ENCODE measurements at regions not wholly inside any gene's neighbourhood (a gene's known extent, or its start where the extent isn't known, plus 50 kb on each side); places are given as distances from the start of the nearest gene placed in this dataset.
"Not testable (repeated sequence)": the region's sequence is repeated elsewhere in the genome, so short reads cannot be mapped to it uniquely, and the experiment has no call there.

DNA sequence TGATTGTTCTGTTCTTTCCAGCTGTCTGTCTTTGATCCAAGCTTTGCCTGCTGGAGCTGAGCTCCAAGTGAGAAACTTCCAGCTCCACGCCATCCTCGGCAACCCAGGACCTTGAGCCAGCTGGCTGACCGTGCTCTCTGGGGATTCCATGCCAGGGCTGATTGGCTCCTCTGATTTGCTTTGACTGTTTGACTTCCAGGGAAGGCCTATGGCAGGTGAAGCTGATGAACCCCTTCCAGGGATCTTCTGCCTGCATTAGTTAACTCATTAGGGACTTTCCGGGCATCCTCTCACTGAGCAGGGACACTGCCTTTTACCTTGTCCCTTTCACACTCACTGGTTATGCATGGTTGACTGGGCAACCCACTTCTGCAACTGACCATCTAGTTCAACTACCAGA lies 406.1 kb downstream of the RPS6KC1 start:
- H3K27me3 ChIP-seq, result no peaks in the 10 kb centered on the region
- H3K36me3 ChIP-seq, result no peaks in the 10 kb centered on the region
- H3K4me3 ChIP-seq, result no peak overlapping the region
- no peak for DNase-seq (ENCODE audit: low spot score in 2 of 2)
- H3K9me3 ChIP-seq, result no peaks in the 10 kb centered on the region
- TF ChIP-seq CTCF (IDR thresholded peaks at IDR 0.05), result no peak
- TF ChIP-seq POLR2AphosphoS5 (IDR thresholded peaks at IDR 0.05), result no peak
- no peak for TF ChIP-seq EP300 (IDR thresholded peaks at IDR 0.05)
- WGBS, result 36% methylated on average over 4 of the region's 4 CpGs
- H3K27ac ChIP-seq, result peak overlapping the region; percentile 38
- peaks cover 11% of the 10 kb centered on the region for H3K4me1 ChIP-seq

DNA sequence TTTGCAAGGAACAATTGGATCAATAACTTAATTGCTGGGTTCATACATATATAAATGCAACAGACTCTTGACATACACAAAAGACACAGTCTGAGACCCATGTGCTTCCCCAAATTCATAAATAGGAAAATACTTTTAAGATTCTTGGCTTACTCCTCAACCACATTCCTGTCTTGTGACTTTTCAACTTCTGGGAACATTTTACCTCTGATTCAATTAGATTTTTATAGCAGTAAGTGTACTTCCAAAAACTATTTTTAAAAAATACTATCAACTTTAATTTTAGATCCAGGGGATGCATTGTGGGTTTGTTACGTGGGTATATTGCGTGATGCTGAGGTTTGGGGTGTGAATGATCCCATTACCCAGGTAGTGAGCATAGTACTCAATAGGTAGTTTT lies 406.7 kb downstream of the RPS6KC1 start:
- Histone ChIP-seq H3K4me3 (no peak overlapping the region), H3K27me3 (no peaks in the 10 kb centered on the region), H3K27ac (no peak overlapping the region), H3K9me3 (no peaks in the 10 kb centered on the region), H3K36me3 (no peaks in the 10 kb centered on the region), H3K4me1 (peaks cover 11% of the 10 kb centered on the region)
- WGBS, result 40% methylated on average over 2 of the region's 2 CpGs
- DNase-seq (ENCODE audit: low spot score in 2 of 2), result no peak
- no peak for TF ChIP-seq POLR2AphosphoS5 (IDR thresholded peaks at IDR 0.05)
- no peak for TF ChIP-seq CTCF (IDR thresholded peaks at IDR 0.05)
- TF ChIP-seq EP300 (IDR thresholded peaks at IDR 0.05), result no peak
- TF ChIP-seq POLR2A (IDR thresholded peaks at IDR 0.05), result no peak

DNA sequence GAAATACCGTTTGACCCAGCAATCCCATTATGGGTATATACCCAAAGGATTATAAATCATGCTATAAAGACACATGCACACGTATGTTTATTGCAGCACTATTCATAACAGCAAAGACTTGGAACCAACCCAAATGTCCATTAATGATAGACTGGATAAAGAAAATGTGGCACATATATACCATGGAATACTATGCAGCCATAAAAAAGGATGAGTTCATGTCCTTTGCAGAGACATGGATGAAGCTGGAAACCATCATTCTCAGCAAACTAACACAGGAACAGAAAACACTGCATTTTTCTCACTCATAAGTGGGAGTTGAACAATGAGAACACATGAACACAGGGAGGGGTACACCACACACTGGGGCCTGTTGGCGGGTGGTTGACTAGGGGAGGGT lies 411.3 kb downstream of the RPS6KC1 start:
- WGBS, result 89% methylated on average over 3 of the region's 3 CpGs
- DNase-seq (ENCODE audit: low spot score in 2 of 2); H3K36me3 ChIP-seq; H3K27me3 ChIP-seq; H3K4me3 ChIP-seq; H3K27ac ChIP-seq; H3K9me3 ChIP-seq; H3K4me1 ChIP-seq: not testable (repeated sequence)

DNA sequence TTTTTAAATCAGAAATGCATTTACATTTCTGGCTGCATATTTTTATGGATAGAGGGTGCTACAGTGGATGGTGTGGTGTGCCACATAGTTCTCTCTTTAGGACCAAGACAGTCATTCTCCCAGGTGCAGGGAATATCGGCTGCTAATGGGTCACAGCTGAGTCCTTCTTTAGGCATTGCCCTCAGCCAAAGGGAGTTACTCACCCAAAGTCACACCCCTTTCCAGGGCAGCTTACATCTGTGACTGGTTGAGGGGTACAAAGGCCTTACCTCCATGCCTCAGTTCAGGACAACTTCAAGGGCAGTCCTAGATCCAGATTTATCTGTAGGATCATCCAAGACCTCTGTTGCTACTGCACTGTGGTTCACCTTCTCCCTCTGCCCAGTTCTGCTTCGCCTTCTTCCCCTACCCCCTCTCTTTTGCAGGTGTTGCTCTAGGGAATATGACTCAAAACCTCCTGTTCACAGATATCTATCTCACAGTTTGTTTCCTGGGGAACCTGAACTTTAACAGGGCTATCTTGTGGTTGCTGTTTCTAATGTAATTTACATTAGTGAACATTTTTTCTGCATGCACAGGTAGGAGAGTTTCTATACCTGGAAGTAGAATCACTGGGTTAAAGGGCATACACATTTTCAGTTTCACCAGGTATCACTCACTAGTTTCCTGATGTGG lies 413.9 kb downstream of the RPS6KC1 start:
- no peak for TF ChIP-seq POLR2A (IDR thresholded peaks at IDR 0.05)
- no peak for TF ChIP-seq CTCF (IDR thresholded peaks at IDR 0.05)
- no peak for TF ChIP-seq EP300 (IDR thresholded peaks at IDR 0.05)
- TF ChIP-seq POLR2AphosphoS5 (IDR thresholded peaks at IDR 0.05), result no peak
- no peak for DNase-seq (ENCODE audit: low spot score in 2 of 2)
- Histone ChIP-seq H3K27me3 (no peaks in the 10 kb centered on the region), H3K27ac (no peak overlapping the region), H3K9me3 (no peaks in the 10 kb centered on the region), H3K4me3 (no peak overlapping the region), H3K4me1 (no peaks in the 10 kb centered on the region), H3K36me3 (no peaks in the 10 kb centered on the region)
- WGBS, result 34% methylated on average over 2 of the region's 2 CpGs

- no peaks in the 10 kb centered on the region for H3K27me3 ChIP-seq
- H3K36me3 ChIP-seq, result no peaks in the 10 kb centered on the region
- no peak for TF ChIP-seq EP300 (IDR thresholded peaks at IDR 0.05)
- TF ChIP-seq POLR2AphosphoS5 (IDR thresholded peaks at IDR 0.05), result no peak
- TF ChIP-seq POLR2A (IDR thresholded peaks at IDR 0.05), result no peak
- TF ChIP-seq CTCF (IDR thresholded peaks at IDR 0.05), result no peak
- no peak overlapping the region for H3K4me3 ChIP-seq
- H3K9me3 ChIP-seq, result no peaks in the 10 kb centered on the region
- DNase-seq (ENCODE audit: low spot score in 2 of 2), result no peak
- no peak overlapping the region for H3K27ac ChIP-seq
- no peaks in the 10 kb centered on the region for H3K4me1 ChIP-seq
Observed at GRCh38 chr1:213466541-213466940, 415.5 kb downstream of the RPS6KC1 start.

GRCh38 chr1:213474054-213474453 lies 423.0 kb downstream of the RPS6KC1 start:
- no peaks in the 10 kb centered on the region for H3K9me3 ChIP-seq
- no peaks in the 10 kb centered on the region for H3K36me3 ChIP-seq
- WGBS, result 67% methylated on average over 7 of the region's 7 CpGs
- no peak for TF ChIP-seq POLR2AphosphoS5 (IDR thresholded peaks at IDR 0.05)
- no peak for TF ChIP-seq POLR2A (IDR thresholded peaks at IDR 0.05)
- TF ChIP-seq CTCF (IDR thresholded peaks at IDR 0.05), result no peak
- no peak for TF ChIP-seq EP300 (IDR thresholded peaks at IDR 0.05)
- no peak overlapping the region for H3K27ac ChIP-seq
- H3K4me3 ChIP-seq, result no peak overlapping the region
- no peak for DNase-seq (ENCODE audit: low spot score in 2 of 2)
- H3K27me3 ChIP-seq, result no peaks in the 10 kb centered on the region
- no peaks in the 10 kb centered on the region for H3K4me1 ChIP-seq
